SHP77 treated with DMSO at 0.1 percent for 48 hours (cell line): ENCODE measurements at regions not wholly inside any gene's neighbourhood (a gene's known extent, or its start where the extent isn't known, plus 50 kb on each side); places are given as distances from the start of the nearest gene placed in this dataset.

ENCODE experiments used
- DNase-seq: peaks from one replicate; lab custom pipeline; 2025; lab: John Stamatoyannopoulos, UW

DNA sequence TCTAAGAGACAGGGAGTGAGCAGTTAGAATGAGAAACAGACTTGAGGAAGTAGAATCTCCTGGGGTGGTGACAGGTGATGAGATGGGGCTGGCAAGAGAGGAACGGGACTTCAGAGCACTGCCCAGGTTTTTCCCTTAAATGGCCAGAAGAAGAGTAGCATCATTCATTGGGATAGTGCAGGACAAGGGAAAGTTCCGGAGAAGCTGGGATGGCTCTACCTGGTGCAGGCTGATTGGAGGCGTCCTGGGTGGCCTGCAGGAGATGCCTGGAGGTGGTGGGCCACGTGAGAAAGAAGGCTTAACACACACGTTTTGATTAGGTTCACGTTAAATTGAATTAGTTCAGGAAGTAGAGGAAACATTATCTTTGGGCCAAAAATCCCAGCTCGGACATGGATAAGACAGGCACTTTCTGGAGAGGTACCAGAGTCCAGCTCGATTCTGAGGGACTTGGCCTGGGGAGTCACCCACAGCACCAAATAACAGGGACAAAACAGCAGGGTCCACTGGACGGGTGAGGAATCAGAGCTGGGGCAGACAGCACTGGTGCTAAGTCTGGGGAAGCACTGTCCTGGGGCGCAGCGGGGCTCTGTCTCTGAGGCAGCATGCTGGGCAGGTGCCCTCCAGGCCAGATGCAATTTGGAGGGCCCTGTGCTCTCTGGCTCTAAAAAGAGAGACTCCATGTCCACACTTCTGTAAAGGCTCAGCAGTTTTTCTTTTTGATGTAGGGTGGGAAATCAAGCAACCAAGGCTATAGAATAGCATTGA lies 512.3 kb upstream of the RAB6C start:
- DNase-seq: no peak

- DNase-seq: no peak
These were observed 511.5 kb upstream of the RAB6C start for GRCh38 chr2:129467941-129468340.

DNA sequence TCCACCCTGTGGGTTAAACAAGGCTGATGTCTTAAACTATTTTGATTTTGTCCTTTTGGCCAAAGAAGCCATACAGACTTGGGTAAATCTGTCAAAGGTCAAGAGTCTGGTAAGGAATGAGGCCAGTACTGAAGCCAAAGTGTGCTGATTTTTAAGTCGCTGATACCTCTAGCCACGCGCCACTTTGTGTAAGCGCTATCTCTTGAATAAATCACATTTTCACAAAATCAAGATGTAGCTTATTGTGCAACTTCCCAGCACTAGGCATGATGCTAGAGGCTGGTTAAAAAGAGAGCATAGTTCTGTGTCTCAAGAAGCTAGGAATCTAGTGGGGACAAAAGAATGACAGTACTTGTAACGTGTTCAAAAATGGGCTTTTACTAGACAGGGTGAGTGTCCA lies 510.6 kb upstream of the RAB6C start:
- no peak for DNase-seq

GRCh38 chr2:129469389-129469788 lies 510.1 kb upstream of the RAB6C start:
- no peak for DNase-seq

DNA sequence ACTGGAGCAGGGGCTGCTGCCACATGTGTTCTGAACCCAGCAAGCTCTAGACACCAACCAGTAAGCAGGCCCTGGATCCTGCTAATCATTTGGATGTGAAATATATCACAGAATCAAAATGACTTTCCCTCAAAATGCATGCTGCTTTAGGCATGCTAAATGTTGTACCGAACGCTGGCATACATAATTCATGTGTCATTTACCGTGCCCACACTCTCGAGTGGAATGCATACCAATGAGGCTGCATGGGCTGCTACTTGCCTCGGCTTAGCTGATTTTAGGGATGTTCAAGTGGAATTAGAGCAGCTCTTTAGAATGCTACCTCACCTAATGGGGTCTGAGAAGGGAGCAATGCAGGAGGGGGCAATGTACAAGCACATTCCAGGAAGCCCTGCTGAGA lies 509.6 kb upstream of the RAB6C start:
- DNase-seq: no peak

DNA sequence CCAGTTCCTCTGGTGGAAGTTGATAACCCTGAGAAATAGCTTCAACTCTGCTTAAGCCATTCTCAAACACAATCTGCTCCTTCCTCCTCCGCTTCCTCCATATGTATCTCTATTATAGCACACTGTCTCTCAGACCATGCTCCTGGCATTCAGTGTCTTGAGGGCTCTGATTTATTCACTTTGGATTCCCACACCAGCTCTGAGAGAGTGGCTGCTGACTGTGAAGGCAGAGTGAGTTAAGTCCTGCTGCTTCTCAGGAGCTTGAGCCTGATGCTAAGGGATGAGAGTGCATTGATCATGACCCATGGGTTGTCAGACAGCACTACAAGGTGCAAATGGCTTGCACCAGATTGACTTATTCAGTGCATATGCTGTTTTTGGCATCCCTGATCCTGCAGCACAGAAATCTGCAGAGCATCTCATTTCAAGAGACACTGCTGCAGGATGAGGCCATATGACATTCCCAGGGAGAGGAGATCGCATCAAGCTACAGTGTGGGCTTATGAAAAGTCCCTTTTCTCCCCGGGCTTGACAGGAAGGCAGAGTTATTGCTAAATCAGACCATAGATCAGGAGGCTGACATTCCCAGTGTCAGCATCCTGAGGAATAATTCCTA lies 500.5 kb upstream of the RAB6C start:
- no peak for DNase-seq

DNA sequence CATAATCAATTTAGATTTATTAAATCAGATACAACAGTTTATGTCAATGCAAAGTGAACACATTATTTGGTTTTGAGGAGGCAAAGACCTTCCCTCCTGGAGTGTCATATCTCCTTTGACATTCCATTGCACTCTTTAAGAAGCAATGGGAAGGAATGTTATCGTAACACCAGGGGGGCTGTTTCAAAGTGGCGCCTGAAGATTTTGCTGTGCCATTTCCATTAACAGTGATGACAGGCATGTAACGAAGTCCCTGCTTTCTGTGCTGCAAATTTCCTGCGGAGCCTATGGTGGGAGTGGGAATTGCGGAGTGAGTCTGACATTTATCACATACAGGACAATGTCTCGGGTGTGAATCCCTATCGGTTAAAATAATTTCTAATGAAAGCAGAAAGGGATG lies 499.6 kb upstream of the RAB6C start:
- no peak for DNase-seq

GRCh38 chr2:129480790-129481189 lies 498.7 kb upstream of the RAB6C start:
- DNase-seq: no peak

DNA sequence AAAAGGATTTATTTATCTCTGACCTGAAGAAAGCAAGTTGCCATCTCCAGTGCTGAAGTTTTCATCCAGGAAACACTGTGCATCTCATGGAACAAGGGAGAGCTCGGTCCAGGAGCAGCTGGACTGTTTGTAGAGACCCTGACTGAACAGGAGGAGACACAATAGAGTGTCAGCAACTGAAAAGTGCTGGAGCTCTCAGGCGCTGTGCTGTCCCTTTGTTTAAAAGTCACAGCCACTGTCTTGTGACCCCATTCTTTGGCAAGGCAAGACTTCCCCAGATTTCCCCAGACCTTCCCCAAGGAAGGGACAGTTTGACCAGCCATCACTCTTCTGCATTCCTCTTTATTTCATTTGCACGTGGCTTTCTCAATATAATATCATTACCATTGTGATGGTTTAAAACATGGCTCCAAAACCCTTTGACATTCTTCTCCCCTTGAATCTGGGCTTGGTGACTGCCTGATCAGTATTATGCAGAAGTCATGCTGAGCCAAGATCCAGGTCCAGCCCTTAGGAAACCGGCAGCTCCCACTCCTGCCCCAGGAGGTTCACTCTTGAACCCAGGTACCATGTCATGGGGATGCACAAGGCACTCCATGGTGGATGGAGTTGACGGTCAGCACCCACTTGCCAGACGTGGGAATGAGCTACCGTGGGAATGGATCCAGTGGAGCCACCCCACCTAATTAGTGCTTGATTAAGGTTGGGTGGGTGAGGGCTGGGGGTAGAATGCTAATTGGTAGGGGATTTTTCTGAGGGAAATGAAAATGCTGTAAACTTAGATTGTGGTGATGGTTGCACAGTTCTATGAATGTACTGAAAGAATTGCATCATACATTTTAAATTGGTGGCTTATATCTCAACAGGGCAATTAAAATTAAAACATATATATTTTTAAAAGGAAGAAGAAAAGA lies 497.9 kb upstream of the RAB6C start:
- DNase-seq: no peak

DNA sequence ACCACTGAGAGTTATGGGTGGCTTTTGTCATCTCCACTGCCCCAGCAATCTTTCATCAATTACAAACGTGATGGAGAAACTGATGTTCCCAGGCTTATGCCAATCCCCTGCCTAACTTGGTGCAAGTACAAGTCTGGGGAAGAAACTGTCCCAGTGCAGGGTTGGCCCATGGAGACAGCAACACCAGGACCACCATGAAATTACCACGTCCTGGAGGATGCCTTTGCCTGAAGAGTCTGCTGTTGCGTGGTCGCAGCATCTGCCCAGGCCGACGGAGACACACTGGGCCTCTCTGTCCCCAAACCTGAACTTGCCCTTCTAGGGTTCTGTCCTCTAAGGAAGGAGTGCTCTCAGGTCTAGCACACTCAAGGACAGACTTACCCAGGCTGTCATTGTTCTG lies 496.8 kb upstream of the RAB6C start:
- DNase-seq: no peak

GRCh38 chr2:129483366-129483765 lies 496.1 kb upstream of the RAB6C start:
- DNase-seq: no peak

DNA sequence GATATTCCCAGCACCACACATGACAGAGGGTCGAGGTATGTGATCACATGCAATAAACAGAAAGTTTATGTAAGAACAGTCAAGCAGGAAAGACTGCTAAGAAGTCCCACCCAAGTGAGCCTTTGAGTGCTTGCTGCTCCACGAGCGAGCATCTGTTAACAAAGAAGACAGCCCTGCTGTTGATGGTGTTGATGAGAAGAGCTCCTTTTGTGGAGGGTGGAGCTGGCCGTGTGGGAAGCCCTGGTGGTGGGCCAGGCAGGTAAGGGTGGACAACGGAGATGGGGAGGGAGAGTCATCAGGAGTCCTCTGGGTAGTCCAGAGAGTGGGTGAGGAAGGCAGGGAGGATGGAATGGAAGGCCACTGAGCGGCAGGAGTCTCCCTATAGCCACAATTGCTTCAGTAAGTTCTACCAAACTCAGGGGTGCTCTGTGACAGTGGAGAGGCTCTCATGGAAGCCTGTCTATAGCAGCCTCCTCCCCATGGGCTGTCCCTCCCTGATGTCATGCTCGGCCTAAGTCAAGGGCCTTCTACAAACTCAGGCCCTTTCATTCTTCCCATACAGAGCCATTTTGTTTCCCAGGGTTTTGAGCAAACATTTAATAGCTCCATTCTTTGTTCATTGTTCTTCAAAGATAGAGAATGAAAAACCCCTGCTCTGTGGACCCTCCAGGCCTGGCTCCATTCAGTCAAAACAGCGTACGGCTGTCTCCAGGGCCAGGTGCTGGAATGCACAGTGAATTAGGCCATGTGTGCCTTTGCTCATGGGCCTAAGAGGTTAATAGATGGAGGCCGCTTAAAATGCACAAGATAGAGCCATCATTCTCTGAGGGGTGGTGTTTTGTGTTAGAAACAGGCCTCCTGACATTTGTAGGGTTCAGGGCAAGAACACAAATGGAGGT lies 494.2 kb upstream of the RAB6C start:
- DNase-seq: no peak

DNA sequence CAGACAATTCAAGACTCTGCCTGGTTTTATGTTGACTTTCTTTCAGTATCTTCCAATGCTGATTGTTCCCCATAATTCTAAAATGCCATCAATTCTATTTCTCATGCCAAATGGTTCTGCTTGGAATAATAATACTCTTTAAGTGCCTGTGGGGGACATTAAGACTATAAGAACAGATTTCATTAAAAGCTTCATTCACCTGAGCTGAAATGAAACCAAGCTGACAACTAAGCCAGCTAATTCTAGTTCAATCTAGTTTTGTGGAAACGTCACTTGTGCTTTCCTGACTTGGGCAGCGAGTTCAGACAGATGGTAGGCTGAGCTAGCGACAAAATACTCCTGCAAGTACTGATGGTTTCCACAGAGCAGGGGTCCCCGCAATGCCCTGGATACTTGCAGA lies 491.1 kb upstream of the RAB6C start:
- DNase-seq: no peak

GRCh38 chr2:129490641-129491040 lies 488.8 kb upstream of the RAB6C start:
- DNase-seq: no peak

GRCh38 chr2:129491308-129491707 lies 488.2 kb upstream of the RAB6C start:
- DNase-seq: no peak

DNA sequence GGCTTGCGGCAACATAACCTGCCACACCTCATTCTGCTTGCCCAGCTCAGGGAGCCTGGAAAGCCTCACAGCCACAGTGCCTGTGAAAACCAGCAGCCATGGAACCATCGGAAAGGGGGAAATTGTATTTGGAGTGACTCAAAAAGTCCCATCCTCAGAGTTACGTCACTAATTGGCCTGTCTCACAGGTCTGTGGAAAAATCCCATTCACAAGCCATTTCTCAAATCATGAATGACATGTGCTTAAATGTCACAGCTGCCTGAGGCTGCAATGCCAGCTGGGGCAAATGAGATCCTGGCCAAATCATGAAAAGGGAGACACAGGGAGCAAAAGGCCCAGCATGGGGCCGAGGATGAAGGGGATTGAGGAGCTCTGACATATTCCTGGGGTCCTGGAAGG lies 486.9 kb upstream of the RAB6C start:
- no peak for DNase-seq

DNA sequence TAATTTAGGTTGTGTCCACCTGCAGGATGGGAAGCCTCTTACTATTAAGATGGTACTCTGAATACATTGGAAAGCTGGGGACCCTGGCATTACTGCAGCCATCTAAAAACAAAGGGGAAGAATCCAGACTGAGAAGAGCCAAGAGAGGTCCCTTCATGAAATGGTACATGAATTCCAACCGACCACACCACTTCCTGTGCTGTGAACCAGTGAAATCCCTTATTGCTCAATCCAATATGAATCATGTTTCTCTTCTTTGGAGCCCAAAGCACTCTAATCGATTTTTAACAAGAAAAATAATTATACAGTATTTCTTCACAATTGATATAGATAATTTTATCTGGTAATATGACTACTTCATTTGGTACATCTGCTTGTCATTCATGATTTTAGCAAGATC lies 479.7 kb upstream of the RAB6C start:
- DNase-seq: no peak

GRCh38 chr2:129502781-129503180 lies 476.7 kb upstream of the RAB6C start:
- no peak for DNase-seq

GRCh38 chr2:129504646-129505045 lies 474.8 kb upstream of the RAB6C start:
- no peak for DNase-seq

- DNase-seq: no peak
These were observed 460.5 kb upstream of the RAB6C start for GRCh38 chr2:129518937-129519336.

GRCh38 chr2:129532158-129532557 lies 447.3 kb upstream of the RAB6C start:
- DNase-seq: peak; percentile 18

- DNase-seq: no peak
These were observed 430.6 kb upstream of the RAB6C start for GRCh38 chr2:129548880-129549279.
